Left ventricle myocardium inferior (tissue), 1 donor: ENCODE measurements at regions not wholly inside any gene's neighbourhood (a gene's known extent, or its start where the extent isn't known, plus 50 kb on each side); places are given as distances from the start of the nearest gene placed in this dataset.

Experiments used
- DNase-seq: peaks from one replicate; pipeline ENCODE4 v3.0.0-alpha.2; 2020
- H3K27ac ChIP-seq: fragments of 200-600 bp; replicated peaks from 2 replicates; pipeline ENCODE4 v1.8.0; 2021
- H3K27me3 ChIP-seq: fragments of 200-600 bp; 2 replicates; pipeline ENCODE4 v1.8.0; 2021; ENCODE audit warnings: low read depth
- H3K36me3 ChIP-seq: fragments of 200-600 bp; 2 replicates; pipeline ENCODE4 v1.8.0; 2021
- H3K4me1 ChIP-seq: fragments of 200-600 bp; 2 replicates; pipeline ENCODE4 v1.8.0; 2021
- H3K4me3 ChIP-seq: fragments of 200-600 bp; 2 replicates; pipeline ENCODE4 v1.8.0; 2021; ENCODE audit warnings: mild to moderate bottlenecking, moderate library complexity
- H3K9me3 ChIP-seq: fragments of 200-600 bp; replicated peaks from 2 replicates; pipeline ENCODE4 v1.8.0; 2021
- intact Hi-C: fragments of 100-400 bp; cut with micrococcal nuclease; formaldehyde crosslinking; loops from one replicate; pipeline ENCODE4 v1.11.0; 2022
- TF ChIP-seq, protein P1 (sequence below): fragments of 200-600 bp; IDR thresholded peaks from 2 replicates; pipeline ENCODE4 v1.8.0; 2021; ENCODE audit warnings: antibody characterized with exemption, mild to moderate bottlenecking, borderline replicate concordance
- donor health status: DM: no; HTN: yes; CAD: no; lungs with severe emphysema.

DNA sequence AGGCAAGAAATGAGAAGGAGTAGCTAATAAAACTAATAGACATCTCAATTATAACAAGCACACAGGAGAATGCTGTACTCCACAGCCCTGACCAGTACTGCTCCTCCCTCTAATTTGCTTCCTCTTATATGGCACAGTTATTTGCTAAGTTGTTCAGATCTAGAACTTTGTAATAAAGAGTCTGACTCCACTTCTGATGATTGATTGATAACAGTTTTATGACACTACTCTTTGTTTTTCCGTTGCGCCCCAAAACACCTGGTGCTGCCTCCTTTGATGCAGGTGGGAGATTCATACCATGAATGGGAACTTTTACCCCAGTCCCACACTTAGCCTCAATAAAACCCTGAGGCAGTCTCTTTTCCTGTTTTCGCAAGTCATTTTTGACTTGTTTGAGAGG is 777.7 kb downstream of the GBE1 start:
- TF ChIP-seq, protein P1, sequence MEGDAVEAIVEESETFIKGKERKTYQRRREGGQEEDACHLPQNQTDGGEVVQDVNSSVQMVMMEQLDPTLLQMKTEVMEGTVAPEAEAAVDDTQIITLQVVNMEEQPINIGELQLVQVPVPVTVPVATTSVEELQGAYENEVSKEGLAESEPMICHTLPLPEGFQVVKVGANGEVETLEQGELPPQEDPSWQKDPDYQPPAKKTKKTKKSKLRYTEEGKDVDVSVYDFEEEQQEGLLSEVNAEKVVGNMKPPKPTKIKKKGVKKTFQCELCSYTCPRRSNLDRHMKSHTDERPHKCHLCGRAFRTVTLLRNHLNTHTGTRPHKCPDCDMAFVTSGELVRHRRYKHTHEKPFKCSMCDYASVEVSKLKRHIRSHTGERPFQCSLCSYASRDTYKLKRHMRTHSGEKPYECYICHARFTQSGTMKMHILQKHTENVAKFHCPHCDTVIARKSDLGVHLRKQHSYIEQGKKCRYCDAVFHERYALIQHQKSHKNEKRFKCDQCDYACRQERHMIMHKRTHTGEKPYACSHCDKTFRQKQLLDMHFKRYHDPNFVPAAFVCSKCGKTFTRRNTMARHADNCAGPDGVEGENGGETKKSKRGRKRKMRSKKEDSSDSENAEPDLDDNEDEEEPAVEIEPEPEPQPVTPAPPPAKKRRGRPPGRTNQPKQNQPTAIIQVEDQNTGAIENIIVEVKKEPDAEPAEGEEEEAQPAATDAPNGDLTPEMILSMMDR, result no peak
- H3K4me1 ChIP-seq, result no peaks in the 10 kb centered on the region
- H3K27ac ChIP-seq, result no peak overlapping the region
- H3K27me3 ChIP-seq, result no peaks in the 10 kb centered on the region
- intact Hi-C loops, result no loop called here
- peaks cover 20% of the 10 kb centered on the region for H3K9me3 ChIP-seq
- no peak for DNase-seq
- H3K4me3 ChIP-seq, result no peak overlapping the region
- H3K36me3 ChIP-seq, result no peaks in the 10 kb centered on the region

DNA sequence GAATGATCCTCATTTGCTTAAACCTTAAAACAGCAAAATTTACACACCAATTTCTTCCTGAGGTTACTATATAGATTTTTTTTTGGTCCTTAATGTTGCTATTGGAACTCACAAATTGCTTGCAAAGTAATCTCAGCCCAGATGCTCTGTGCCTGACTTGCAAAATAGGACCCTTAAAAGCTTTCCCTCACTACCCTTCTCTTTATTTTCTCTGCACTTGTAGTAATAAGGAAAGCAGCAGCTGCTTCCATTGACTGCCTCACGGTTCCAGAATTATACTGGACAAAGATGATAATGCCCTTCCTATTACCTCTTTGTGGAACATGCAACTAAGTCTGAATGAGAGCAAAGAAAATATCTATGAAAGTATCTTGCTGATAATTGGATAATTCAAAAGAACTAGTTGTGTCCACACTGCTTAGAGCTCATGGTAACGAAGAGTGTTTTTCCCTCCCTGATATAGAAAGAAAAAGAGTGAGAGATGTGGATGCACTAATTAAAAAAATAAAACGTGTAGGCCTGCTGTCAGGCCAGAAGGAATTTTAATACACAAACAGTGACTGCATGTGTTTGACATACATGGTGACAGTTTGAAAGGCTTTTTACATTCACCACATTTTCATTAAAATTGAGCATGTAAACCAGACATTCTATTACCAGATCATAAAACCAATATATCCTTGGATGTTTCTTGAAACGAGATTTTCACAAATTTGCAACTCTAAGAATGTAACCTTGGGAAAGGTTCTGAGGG is 783.1 kb downstream of the GBE1 start:
- intact Hi-C loops, result no loop called here
- Histone ChIP-seq H3K27ac (no peak overlapping the region), H3K27me3 (no peaks in the 10 kb centered on the region), H3K9me3 (peaks cover 12% of the 10 kb centered on the region), H3K4me3 (no peak overlapping the region), H3K4me1 (no peaks in the 10 kb centered on the region), H3K36me3 (no peaks in the 10 kb centered on the region)
- DNase-seq, result no peak
- TF ChIP-seq, protein P1, result no peak

DNA sequence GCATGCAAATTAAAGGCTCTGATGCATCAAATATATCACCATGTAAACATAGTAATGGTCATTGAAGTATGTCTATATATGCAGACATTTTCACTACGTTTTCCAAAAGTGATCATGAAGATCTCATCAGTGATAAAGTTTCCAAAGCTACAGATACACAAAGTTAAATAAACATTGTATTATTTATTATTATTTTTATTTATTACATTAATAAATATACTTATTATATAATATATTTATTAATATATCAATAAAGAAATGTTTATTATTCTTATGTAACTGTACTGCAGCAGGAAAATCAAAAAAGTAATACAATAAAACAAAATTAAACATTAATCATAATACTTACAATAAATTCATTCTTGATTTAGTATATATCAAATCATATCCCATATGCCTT is 791.2 kb downstream of the GBE1 start:
- Histone ChIP-seq H3K4me1 (no peaks in the 10 kb centered on the region), H3K27me3 (no peaks in the 10 kb centered on the region), H3K4me3 (no peak overlapping the region), H3K9me3 (peaks cover 32% of the 10 kb centered on the region), H3K36me3 (no peaks in the 10 kb centered on the region), H3K27ac (no peak overlapping the region)
- DNase-seq, result no peak
- TF ChIP-seq, protein P1, result no peak
- intact Hi-C loops, result no loop called here

DNA sequence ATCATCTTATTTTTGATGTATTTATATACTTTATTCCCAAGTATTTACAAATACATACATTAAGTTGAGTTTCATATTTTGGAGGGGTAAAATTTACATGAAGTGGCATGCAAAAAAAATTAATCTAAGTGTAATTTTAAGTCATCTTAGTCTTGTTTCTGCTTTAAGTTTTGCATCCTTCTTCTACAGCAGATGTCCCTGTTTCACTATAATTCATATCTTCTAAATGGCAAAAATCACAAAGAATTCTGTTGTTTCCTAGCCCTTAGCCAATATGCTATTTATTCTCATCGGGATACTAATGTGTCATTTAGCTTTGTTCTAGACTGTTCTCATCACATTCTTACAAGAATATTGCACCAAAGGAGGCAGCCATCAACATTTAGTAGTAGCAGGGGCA is 831.9 kb downstream of the GBE1 start:
- Histone ChIP-seq H3K4me3 (no peak overlapping the region), H3K9me3 (peaks cover 29% of the 10 kb centered on the region), H3K27me3 (no peaks in the 10 kb centered on the region), H3K36me3 (no peaks in the 10 kb centered on the region), H3K27ac (no peak overlapping the region), H3K4me1 (no peaks in the 10 kb centered on the region)
- intact Hi-C loops, result no loop called here
- TF ChIP-seq, protein P1, result no peak
- no peak for DNase-seq

DNA sequence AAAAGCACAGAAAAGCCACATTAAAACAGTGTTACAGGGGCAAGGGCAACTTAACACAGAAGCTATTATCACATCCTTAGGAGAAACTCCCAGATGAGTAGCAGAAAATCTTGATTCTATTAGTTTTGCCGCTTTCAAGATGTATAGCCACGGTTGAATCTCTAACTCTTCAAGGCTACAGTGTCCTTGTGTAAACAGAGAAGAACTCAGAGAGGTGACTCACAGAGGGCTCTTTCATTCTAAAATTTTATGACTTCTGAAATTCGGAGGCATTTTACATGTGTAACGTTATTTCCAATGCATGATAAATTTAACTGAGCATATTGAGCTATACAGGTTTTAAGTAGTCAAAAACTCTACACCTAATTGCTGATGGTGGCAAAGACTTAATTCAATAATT is 846.6 kb downstream of the GBE1 start:
- Histone ChIP-seq H3K27me3 (no peaks in the 10 kb centered on the region), H3K27ac (no peak overlapping the region), H3K9me3 (peaks cover 19% of the 10 kb centered on the region), H3K4me1 (no peaks in the 10 kb centered on the region), H3K36me3 (no peaks in the 10 kb centered on the region), H3K4me3 (no peak overlapping the region)
- intact Hi-C loops, result no loop called here
- no peak for DNase-seq
- TF ChIP-seq, protein P1, result no peak
